Stimulated activated CD4-positive, alpha-beta T cell treated with anti-CD3 and anti-CD28 coated beads, Interleukin-15, amount 100 ng/mL, for 24 hours (primary cell): ENCODE measurements at regions not wholly inside any gene's neighbourhood (a gene's known extent, or its start where the extent isn't known, plus 50 kb on each side); places are given as distances from the start of the nearest gene placed in this dataset.
"Not testable (repeated sequence)": the region's sequence is repeated elsewhere in the genome, so short reads cannot be mapped to it uniquely, and the experiment has no call there.

Experiments
- DNase-seq: peaks from one replicate; pipeline ENCODE4 v3.0.0-alpha.2; 2020

DNA sequence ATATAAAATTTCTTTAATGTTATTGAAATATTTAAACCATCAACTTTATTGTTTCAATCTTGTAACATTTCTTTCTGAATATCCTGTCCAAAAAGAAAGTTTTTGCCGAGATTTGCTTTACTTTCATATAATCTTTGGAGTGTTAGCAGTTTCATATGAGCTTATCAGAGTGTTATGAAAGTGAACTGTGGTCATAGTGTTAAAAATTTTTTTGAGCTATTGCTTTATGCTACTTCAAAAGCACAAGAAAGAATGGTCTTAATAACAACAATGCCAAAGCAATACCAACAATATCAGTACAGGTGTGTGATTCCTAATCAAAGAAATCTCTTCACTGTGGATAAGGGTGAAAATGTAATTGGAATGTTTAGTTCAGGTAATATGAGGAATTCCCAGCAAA is 1994.9 kb upstream of the FLRT2 start:
- DNase-seq: no peak

DNA sequence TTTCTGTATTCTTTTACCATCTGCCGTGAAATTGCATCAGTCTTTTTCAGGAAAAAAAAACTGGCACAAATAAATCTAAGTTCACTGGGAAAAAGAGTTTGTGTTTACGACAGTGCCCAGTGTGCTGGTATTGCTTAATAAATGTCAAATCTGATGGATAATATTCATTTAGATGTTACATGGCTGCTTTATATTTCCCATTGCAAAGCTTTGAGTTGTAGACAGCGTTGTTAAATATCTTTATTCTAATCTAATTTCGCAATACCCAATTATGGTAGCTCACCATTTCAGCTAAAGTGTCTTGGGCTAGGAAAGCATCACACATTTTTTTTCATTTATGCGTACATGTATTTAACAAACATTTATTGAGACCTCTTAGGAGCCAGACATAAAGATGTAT is 1994.5 kb upstream of the FLRT2 start:
- no peak for DNase-seq

DNA sequence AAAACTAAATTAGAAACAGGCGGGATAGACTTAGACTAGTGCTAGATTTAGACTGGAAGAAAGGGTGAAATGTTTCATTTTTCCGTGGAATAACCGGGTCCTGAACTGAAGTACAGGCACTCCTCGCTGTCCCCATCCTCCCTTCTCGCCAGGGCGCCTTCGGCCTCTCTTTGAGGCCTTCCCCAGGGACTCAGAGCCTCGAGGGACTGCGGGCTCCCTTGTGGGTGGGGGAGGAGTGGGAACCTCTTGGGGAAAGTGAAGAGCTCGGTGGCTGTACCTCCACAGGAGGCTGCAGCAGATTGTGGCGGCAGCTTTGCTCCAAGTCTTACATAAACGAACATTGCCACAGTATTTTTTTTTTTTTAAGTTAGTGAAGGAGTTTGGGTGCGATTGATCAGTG is 1988.8 kb upstream of the FLRT2 start:
- no peak for DNase-seq

DNA sequence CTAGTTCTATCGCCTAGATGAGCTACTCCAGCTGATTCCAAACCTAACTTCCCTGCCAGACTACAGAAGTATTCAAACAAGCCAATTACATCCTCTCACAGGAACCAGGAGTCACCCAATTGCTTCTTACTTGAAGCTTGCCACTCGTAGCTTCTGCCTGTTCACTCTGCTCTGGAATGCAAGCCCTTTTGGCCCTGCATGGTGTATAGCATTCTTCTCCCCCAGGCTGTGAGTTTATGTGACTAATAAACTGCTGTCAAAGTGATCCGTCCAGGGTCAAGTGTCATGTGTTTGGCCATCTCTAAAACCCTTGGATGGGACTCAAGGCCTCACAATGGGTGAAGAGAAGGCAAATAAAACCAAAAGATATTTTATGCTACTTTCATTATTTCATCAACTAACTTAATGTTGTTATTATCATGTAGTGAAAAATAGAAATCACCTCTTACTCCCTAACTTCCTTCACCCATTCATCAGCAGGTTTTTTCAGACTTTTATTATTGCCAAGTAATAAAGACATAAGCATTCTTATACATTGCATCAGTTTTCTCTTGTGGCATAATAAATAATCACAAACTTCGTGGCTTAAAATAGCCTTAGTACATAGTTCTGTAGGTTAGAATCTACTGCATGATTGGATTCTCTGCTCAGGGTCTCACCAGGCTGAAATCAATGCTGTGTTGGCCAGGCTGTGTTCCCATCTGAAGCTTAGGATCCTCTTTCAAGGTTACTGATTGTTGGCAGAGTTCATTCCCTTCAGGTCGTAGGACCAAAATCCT is 1981.7 kb upstream of the FLRT2 start:
- DNase-seq: no peak

DNA sequence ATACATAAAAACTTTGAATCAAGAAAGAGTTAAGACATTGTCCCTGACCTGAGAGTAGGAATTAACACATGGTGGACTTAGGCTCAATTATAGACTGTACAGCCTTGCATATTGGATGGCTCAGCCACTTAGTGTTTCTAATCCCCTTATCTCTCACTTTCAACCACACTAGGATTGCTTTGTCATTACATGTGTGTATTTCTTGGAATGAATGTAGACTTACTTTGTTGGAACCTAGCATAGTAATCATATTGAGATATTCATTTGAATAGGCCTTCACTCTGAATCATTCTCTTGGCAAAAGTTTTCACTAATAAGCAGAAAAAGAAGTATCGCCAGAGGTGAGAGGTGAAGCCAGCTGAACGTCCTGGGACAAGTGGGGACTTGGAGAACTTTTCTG is 1973.9 kb upstream of the FLRT2 start:
- no peak for DNase-seq

DNA sequence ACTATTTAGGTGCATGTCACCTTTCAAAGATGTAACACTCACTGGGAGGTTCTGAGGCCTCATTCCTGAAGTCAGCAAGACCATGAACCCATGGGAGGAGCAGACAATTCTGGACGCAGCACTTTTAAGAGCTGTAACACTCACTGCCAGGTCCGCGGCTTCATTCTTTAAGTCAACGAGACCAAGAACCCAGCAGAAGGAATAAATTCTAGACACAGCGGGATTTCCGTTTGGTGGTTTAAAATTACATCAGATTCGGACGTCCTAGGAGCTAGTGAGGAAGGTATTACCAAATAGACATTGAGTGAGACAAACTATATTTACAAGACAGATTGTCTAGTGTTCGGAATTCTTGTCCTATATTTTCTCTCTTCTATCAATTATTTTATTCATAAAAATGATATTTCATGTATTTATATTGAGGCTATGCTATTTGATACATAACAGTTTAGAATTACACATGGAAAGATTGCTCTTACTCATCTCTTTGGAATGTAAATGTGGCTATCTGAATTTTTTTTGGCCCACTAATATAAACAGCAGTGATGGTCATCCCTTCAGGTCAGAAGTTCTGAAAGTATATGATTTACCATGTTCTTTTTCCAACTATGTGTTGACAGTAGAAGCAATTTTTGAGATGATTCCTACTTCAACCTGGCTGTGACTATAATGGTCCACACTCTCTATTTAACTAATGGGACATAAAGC is 1973.0 kb upstream of the FLRT2 start:
- no peak for DNase-seq

DNA sequence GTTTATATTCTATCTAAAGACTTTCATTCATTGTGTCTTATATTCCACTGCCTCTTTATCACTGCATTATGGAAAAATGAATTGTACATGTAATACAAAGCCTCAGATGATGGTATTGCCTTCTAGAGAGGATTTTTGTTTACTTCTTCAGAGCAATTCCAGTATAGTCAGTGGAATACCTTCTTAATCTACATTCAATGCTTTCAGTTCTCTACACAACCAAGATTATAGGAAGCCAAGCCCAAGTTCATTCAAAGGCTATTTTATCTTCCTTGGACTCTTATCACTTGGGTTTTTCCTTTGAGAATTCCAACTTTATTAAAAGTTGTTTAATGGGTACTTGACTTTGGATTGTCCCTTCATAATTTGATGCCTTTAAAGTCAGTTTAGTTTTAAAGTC is 1971.0 kb upstream of the FLRT2 start:
- no peak for DNase-seq

DNA sequence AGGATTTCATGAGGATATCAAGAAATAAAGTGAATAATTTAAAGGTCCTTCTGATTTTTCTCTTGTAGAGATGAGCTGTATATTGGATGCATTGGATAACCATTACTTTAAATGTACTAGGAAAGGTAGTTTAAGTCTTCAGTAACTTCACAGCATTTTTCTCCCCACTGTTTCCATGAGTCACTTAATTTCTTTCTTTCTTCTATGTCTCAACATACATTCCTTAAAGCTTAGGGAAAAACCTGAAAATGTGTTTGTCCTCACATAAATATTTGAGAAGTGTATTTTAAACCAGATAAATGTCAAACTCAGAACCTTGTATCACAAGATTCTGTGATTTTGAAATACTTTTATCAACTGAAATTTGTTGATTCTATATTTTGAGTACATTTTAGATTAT is 1970.2 kb upstream of the FLRT2 start:
- no peak for DNase-seq

DNA sequence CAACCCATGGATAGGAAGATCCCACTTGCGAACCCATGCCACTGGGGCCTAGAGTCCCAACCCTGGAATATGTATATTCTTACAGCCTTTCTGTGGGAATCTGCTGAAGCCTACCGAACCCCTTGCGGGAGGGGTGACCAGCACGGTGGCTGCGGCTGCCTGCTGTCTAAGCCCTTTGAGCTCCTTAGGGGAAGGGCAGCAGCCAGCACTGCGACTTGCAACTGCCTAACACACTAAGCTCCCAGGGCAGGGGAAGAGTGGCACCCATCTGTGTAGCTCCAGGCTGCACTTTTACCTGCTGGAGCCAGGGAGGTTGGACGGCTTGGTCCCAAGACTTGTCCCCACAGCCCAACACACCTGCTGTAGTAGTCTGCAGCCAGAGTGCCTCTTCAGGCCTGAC is 1968.7 kb upstream of the FLRT2 start:
- DNase-seq: no peak

DNA sequence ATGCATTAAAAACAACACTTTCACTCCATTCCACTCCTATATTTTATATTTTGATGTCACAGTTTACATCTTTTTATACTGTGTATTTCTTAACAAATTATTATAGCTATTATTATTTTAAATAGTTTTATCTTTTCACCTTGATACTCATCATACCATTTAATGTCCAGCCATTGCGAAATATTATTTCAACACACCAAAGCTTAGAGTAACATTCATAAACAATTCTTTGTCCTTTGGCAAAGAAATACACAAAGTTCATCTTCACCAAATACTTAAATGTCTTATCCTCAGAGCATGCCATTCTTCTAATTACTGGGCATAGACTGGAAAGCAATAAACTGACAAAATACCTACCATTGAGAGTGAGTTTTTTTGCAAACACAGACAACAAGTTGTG is 1963.4 kb upstream of the FLRT2 start:
- DNase-seq: no peak

DNA sequence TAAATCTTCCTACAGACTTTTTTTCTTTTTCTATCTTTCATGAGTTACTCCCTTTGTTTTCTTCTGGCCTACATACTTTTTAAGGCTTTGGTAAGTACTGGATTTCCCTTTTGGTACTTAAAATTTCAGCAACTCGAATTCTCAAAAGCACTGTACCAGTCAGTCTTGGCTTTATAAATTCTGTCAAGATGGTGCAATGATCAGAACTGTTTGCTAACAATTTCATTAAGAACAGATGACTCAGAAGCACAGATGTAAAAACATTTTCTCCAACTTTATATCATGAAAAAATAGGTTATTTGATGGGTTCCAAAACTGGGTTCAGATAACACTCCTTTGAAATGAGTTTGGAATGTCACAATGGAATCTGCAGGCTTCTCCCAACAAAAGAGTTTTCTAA is 1961.8 kb upstream of the FLRT2 start:
- DNase-seq: no peak

DNA sequence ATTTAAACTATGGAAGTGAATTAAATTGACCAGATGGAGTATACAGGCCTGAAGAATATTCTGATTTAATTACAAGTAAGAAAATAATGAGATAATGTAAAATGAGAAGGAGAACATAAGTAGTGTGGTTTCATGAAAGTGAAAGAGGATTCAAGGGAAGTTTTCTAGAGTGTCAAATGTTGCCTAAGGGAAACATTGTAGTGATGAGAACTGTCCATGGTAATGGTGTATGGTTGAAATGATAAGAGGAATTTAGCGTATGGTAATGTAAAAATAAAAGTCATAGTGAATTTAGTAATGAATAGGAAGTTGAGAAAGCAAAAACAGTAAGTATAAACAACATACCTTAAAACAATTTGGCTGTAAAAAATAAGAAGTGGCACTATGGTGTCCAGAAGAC is 1954.6 kb upstream of the FLRT2 start:
- DNase-seq: no peak

DNA sequence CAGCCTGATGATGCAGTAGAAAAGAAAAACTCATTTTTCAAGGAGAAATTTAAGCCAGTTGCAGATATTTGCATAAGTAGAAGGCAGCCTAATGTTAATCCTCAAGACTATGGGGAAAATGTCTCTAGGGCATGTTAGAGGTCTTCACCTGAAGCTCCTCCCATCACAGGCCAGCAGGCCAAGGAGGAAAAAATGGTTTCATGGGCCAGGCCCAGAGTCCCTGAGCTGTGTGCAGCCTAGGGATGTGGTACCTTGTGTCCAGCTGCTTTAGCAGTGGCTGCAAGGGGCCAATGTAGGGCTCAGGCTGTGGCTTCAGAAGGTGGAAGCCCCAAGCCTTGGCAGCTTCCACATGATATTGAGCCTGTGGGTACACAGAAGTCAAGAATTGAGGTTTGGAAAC is 1946.7 kb upstream of the FLRT2 start:
- no peak for DNase-seq

DNA sequence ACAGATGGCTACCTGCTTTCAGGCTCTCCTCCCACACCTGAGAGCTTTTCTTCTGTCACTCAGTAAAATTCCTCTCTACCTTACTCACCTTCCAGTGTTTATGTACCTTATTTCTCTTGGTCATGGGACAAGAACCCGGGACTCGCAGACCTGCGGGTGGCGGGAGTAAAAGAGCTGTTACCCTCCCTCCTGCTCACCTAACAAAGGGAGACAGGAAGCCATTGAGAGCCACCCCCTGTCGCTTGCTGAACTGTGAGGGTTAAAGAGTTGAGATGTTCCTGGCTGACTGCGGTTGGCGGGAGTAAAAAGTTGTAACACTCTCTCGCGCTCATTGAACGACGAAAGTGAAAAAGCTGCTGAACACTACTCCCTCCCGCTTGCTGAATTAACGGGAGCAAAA is 1935.1 kb upstream of the FLRT2 start:
- DNase-seq: no peak

DNA sequence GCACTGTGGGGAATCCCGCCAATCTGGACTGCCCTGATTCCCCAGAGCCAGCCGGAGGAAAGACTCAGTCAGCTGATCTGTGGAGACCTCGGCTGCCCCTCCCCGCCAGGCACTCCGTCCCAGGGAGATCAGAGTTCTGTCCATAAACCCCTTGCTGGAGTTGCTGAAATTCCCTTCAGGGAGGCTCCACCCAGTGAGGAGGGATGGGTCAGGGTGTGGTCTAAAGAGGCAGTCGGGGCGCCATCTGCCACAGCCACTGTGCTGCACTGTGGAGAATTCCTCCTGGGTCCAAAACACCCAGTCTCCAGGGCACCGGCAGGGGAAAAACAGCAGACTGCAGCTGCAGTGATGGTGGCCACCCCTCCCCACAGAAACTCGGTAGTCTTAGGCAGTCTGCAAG is 1922.3 kb upstream of the FLRT2 start:
- DNase-seq: no peak

DNA sequence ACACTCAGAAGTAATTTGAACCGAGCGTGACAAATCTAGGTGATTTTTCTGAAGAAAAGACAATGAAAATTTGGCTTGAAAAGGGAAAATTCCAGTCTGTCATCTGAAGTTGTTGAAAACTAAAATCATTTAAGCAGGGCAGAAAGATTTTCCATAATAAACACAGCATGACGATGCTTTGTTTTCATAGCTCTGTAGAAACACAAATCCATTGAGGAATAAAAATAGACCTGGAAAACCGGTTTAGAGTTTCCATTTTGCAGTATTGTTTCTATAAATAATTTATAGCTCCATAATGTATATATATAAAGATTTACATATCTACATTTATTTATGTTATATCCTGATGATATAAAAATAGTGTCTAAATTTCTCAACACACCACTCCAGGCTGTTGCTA is 1918.5 kb upstream of the FLRT2 start:
- no peak for DNase-seq

DNA sequence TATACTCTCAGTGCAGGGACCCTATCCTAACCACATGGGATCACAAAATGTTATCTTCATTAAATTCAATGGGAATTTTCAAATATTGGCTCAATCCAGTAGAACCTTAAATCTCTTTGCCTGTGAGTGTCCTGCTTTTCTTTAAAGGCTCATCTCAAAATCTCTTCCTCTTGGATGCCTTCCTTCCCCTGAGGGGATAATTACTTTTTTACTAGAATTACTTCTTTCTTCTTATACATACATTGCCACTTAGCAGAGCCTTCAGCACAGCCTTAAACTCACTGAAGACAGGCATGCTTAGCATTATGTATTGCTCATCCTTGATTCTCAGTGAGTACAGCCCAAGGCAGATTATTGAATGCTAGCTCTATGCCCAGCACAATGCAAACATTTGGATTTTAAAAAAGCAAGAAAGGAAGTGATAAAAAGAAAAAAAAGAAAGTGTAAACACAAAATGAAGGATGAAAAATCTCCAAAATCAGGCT is 1918.0 kb upstream of the FLRT2 start:
- no peak for DNase-seq

DNA sequence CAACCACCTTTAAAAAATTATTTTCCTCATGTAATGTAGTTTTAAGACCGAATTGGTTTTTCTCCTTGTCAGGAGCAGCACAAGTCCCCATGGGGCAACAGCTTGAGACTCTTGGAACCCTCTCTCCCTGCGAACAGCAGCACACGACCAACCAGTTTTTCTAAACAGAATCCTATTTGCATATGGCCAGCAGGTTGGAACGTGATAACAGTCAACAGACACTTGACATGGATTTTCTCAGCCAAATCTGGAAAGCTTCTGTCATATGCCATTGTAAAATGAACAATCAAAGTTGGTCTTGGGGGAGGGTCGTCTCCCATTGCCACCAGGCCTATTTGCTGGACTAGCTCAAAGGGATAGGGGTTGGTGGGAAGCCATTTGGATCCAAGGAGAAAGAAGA is 1915.0 kb upstream of the FLRT2 start:
- no peak for DNase-seq

DNA sequence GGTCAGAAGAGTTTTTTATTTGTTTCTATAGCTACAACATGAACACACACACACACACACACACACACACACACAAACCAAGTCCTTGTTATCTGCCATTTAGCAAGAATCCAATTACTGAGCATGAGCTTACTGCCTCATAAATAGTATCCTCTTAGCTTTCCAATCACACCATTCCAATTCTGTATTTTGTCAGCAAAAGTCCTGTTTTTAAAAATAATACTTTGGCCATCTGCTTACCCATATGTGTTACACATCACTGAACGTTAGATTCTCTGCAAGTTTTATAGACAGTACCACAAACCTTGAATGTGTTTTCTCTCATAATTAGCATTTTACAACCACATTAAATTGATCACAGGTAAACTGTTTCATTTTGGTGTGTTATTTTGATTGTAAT is 1905.4 kb upstream of the FLRT2 start:
- DNase-seq: no peak

DNA sequence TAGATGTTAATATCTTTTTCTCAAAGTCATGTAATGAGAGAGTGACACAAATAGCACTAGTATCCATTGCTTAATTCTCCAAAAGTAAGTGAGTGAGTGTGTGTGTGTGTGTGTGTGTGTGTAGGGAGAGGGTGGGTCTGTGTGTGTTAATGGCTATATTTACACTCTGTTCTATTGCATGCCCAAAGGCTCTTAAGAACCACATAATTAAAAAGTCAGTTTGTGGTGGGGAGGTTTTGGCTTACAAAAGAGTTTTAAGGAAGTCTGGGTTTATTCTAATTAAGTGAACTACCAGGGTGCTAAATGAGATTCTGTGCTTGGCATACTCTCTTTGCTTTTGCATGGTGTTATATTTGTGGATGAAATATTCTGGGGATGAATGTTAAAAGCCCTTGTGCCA is 1897.6 kb upstream of the FLRT2 start:
- DNase-seq: no peak

DNA sequence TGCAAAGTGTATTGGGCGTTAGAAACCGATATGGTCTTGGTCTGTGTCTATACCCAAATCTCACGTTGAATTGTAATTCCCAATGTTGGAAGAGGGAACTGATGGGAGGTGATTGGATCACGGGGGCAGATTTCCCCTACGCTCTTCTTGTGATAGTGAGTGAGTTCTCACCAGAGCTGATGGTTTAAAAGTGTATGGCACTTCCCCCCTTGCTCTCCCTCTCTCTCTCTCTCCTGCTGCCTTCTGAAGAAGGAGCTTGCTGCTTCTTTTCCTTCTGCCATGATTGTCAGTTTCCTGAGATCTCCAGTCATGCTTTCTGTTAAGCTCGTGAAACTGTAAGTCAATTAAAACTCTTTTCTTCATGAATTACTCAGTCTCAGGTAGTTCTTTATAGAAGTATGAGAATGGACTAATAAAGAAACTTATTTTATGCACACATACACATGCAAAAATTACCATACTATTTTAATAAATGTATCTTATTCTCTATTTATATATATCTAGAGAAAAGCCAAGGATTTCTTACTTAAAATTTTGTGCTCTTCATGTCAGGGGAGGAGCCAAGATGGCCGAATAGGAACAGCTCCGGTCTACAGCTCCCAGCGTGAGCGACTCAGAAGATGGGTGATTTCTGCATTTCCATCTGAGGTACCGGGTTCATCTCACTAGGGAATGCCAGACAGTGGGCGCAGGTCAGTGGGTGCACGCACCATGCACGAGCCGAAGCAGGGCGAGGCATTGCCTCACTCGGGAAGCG is 1891.0 kb upstream of the FLRT2 start:
- no peak for DNase-seq

DNA sequence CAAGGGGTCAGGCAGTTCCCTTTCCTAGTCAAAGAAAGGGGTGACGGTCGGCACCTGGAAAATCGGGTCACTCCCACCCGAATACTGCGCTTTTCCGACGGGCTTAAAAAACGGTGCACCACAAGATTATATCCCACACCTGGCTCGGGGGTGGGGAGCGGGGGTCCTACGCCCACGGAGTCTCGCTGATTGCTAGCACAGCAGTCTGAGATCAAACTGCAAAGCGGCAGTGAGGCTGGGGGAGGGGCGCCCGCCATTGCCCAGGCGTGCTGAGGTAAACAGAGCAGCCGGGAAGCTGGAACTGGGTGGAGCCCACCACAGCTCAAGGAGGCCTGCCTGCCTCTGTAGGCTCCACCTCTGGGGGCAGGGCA is 1890.5 kb upstream of the FLRT2 start:
- not testable (repeated sequence) for DNase-seq

DNA sequence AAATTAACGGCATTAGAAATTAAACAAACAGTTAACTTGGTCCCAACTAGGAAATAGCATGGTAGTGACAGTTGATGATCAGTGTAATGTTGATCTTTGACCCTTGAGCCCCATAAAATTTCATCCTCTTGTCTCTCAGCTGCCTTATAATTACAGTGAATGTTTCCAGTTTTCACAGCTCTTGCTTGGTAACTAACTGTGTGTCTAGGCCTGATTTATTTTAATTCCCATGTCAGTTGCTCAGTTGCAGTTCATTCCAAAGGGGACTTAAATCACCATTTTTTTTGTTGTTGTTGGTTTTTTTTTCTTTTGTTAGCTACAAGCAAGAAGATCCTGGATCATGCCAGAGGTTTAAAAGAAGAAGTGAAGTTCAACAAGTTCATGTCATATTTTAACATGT is 1883.7 kb upstream of the FLRT2 start:
- DNase-seq: no peak

DNA sequence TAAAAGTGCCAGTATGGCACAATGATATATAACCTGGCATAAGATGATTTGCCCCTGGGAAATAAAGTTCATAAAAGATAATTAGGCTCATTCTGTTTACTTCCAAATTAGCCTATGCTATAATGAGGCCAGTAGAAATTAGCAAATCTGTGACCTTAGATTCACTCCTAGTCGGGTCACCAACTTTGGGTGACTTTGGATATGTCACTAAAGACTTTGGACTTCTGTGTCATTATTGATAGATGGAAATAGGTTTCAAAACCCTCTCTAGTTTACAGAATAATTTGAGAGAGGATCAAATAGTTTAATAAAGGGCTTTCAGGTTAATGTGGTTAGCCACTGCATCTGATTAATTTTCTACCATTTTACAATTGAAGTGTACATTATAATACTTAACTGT is 1869.3 kb upstream of the FLRT2 start:
- DNase-seq: no peak
